Suprapubic skin (tissue), 3 donors: ENCODE measurements at regions not wholly inside any gene's neighbourhood (a gene's known extent, or its start where the extent isn't known, plus 50 kb on each side); places are given as distances from the start of the nearest gene placed in this dataset.

Experiments used
- CTCF ChIP-seq, 2 donors: fragments of 200-600 bp in 1 of 2; fragments of 450-650 bp in 1 of 2; sonication (generic) in 1 of 2; IDR thresholded peaks; one replicate each; pipeline ENCODE4 v1.5.1; 2016 to 2019; ENCODE audit warnings: antibody characterized with exemption in 2 of 2, mild to moderate bottlenecking in 1 of 2, moderate library complexity in 1 of 2
- POLR2A ChIP-seq, 2 donors: fragments of 450-650 bp; IDR thresholded peaks; one replicate each; pipeline ENCODE4 v1.6.1; 2017; ENCODE audit warnings: antibody characterized with exemption in 2 of 2, mild to moderate bottlenecking in 2 of 2, moderate library complexity in 2 of 2

GRCh38 chrX:140912606-140913005, 89.8 kb upstream of the SPANXB1 start:
- TF ChIP-seq CTCF (IDR thresholded peaks at IDR 0.05): no peak
- no peak for TF ChIP-seq POLR2A (IDR thresholded peaks at IDR 0.05)
